IPS-15b (cell line): ENCODE measurements at regions not wholly inside any gene's neighbourhood (a gene's known extent, or its start where the extent isn't known, plus 50 kb on each side); places are given as distances from the start of the nearest gene placed in this dataset.

Source experiments
- H3K27me3 ChIP-seq: one replicate; pipeline ENCODE4 v1.6.1; 2013; ENCODE audit warnings: low read length; ENCODE audit not compliant: control insufficient read depth, insufficient read depth
- H3K36me3 ChIP-seq: one replicate; pipeline ENCODE4 v1.6.1; 2013; ENCODE audit warnings: low read length; ENCODE audit not compliant: control insufficient read depth, insufficient read depth
- H3K4me1 ChIP-seq: one replicate; pipeline ENCODE4 v1.6.1; 2013; ENCODE audit warnings: mild to moderate bottlenecking, low read length; ENCODE audit not compliant: control insufficient read depth, insufficient read depth
- H3K4me3 ChIP-seq: one replicate; pipeline ENCODE4 v1.5.1; 2013; ENCODE audit warnings: low read depth, low read length
- H3K9ac ChIP-seq: one replicate; pipeline ENCODE4 v1.6.1; 2013; ENCODE audit warnings: low read depth, mild to moderate bottlenecking, low read length
- H3K9me3 ChIP-seq: one replicate; pipeline ENCODE4 v1.6.1; 2013; ENCODE audit warnings: mild to moderate bottlenecking, low read length; ENCODE audit not compliant: control insufficient read depth, insufficient read depth

- Histone ChIP-seq H3K9me3 (no peaks in the 10 kb centered on the region), H3K4me3 (no peak overlapping the region), H3K9ac (no peak overlapping the region), H3K4me1 (no peaks in the 10 kb centered on the region), H3K27me3 (no peaks in the 10 kb centered on the region), H3K36me3 (no peaks in the 10 kb centered on the region)
Measured at GRCh38 chr18:40670668-40671375, 1284.2 kb upstream of the PIK3C3 start.

- H3K4me1 ChIP-seq = no peaks in the 10 kb centered on the region
- no peak overlapping the region for H3K4me3 ChIP-seq
- H3K36me3 ChIP-seq = no peaks in the 10 kb centered on the region
- no peak overlapping the region for H3K9ac ChIP-seq
- no peaks in the 10 kb centered on the region for H3K9me3 ChIP-seq
- no peaks in the 10 kb centered on the region for H3K27me3 ChIP-seq
Measured at GRCh38 chr18:40662898-40663437, 1292.1 kb upstream of the PIK3C3 start.

DNA sequence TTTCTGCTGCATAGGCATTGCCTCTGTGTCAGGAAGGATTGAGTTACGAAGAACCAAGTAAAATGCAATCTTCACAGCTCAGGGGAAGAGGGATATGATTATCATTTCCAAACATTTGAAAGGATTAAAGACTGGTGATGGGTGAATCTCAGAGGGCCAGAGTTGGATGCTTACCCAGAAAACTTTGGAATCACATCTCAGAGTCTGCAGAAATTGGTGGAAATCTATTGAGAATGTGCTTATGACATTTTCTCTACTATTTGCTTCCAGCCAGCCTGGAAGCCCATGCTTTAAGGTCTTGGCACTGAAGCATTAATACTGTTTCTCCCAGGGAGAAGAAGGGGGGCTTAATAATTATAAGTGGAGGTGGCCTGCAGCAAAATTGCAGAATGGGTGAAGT is 1301.4 kb upstream of the PIK3C3 start:
- H3K4me1 ChIP-seq = no peaks in the 10 kb centered on the region
- H3K9me3 ChIP-seq = no peaks in the 10 kb centered on the region

DNA sequence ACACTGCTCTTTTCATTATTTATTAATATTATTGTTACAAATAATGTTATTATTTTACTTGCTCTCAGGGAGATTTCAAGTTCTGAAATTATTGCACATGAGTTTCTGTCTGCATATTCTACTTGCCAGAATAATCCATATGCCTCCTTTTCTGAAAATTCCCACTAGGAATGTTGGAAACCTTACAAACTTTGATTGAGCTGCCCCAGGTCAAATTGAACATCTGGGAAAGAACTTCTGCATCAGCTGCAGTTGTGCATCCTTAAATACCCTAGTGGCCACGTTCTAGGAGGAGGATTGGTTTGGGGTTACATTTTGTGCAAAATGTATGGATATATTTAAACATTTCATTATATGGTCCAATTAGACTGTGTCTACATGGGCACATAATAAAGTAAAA is 1302.7 kb upstream of the PIK3C3 start:
- Histone ChIP-seq H3K9ac (no peak overlapping the region), H3K4me1 (no peaks in the 10 kb centered on the region), H3K4me3 (no peak overlapping the region)

More for the DNA sequence above, 1301.4 kb upstream of the PIK3C3 start:
- H3K4me3 ChIP-seq = no peak overlapping the region
- no peaks in the 10 kb centered on the region for H3K36me3 ChIP-seq
- H3K27me3 ChIP-seq = no peaks in the 10 kb centered on the region
- H3K9ac ChIP-seq = no peak overlapping the region

GRCh38 chr18:40651163-40651562 is 1303.9 kb upstream of the PIK3C3 start:
- H3K4me3 ChIP-seq = no peak overlapping the region

More for the DNA sequence above, 1302.7 kb upstream of the PIK3C3 start:
- no peaks in the 10 kb centered on the region for H3K9me3 ChIP-seq
- H3K27me3 ChIP-seq = no peaks in the 10 kb centered on the region
- no peaks in the 10 kb centered on the region for H3K36me3 ChIP-seq

DNA sequence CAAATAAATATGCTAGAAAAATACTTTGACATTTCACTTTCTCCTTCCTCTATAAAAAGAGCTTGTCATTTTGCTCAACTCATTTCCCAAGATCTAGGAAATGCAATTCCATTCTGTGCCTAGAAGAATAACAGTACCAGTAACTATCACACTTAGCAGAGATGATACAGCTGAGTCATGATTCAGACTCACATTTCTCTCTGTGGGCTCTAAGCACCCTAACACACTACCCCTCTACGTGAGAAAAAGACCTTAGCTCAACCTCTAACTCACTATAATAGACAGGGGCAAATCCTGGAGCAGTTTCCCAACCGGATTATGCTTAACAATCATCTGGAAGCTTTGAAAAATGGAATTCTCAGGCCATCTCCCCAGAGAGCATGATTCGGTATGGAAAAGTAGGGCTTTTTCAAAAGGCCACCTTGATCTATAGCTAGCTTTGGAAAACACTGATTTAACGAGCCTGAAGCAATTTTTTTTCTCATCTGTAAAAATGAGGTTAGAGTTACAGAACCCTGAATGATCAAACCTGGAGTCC is 1312.3 kb upstream of the PIK3C3 start:
- no peaks in the 10 kb centered on the region for H3K27me3 ChIP-seq
- no peak overlapping the region for H3K9ac ChIP-seq
- H3K4me1 ChIP-seq = no peaks in the 10 kb centered on the region
- H3K36me3 ChIP-seq = no peaks in the 10 kb centered on the region
- no peak overlapping the region for H3K4me3 ChIP-seq
- no peaks in the 10 kb centered on the region for H3K9me3 ChIP-seq

More at GRCh38 chr18:40651163-40651562, 1303.9 kb upstream of the PIK3C3 start:
- Histone ChIP-seq H3K27me3 (no peaks in the 10 kb centered on the region), H3K9ac (no peak overlapping the region), H3K9me3 (no peaks in the 10 kb centered on the region), H3K4me1 (no peaks in the 10 kb centered on the region), H3K36me3 (no peaks in the 10 kb centered on the region)

GRCh38 chr18:40631319-40631718 is 1323.7 kb upstream of the PIK3C3 start:
- Histone ChIP-seq H3K9me3 (no peaks in the 10 kb centered on the region), H3K4me1 (no peaks in the 10 kb centered on the region), H3K4me3 (no peak overlapping the region), H3K27me3 (no peaks in the 10 kb centered on the region), H3K9ac (no peak overlapping the region), H3K36me3 (no peaks in the 10 kb centered on the region)

DNA sequence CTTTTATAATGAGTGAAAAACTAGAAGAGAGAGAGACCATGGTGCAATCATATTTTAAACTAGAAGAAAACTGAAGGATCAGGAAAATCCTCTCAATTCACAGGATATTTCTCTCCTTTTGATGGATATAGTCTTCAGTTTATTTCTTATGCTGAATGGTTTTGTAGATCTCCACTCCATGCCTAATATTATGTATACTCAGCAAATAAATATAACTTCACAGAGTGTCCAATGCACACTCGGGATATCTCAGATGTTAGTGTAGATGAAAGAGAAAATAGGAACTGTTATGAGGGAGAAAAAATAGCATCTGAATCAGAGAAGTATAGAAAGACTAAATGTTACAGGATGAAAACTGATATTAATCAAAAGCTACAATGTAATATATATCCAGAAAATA is 1324.5 kb upstream of the PIK3C3 start:
- Histone ChIP-seq H3K27me3 (no peaks in the 10 kb centered on the region), H3K36me3 (no peaks in the 10 kb centered on the region), H3K4me3 (no peak overlapping the region), H3K4me1 (no peaks in the 10 kb centered on the region), H3K9ac (no peak overlapping the region), H3K9me3 (no peaks in the 10 kb centered on the region)

DNA sequence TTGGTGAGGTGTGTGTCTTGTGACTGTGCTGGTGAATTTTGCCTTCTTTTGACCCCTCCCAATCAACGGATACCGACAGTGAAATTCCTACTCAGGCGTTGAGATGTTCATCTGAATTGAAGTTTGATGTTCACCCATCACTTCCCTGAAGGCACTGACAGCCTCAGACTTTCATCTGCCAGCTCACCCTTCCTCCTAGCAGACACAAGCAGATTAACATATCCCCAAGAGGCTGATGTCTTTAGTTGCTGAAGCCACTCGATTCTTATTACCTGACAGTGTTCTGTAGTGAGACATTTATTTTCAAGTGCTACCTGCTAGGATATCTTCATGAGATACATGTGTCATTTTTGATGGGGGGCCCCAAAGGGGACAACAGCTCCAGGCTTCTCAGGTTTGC is 1330.1 kb upstream of the PIK3C3 start:
- Histone ChIP-seq H3K4me3 (no peak overlapping the region), H3K9me3 (no peaks in the 10 kb centered on the region), H3K4me1 (no peaks in the 10 kb centered on the region), H3K27me3 (no peaks in the 10 kb centered on the region), H3K9ac (no peak overlapping the region), H3K36me3 (no peaks in the 10 kb centered on the region)

GRCh38 chr18:40613721-40614120 is 1341.3 kb upstream of the PIK3C3 start:
- Histone ChIP-seq H3K36me3 (no peaks in the 10 kb centered on the region), H3K9me3 (no peaks in the 10 kb centered on the region), H3K27me3 (no peaks in the 10 kb centered on the region), H3K4me1 (no peaks in the 10 kb centered on the region), H3K9ac (no peak overlapping the region), H3K4me3 (no peak overlapping the region)

DNA sequence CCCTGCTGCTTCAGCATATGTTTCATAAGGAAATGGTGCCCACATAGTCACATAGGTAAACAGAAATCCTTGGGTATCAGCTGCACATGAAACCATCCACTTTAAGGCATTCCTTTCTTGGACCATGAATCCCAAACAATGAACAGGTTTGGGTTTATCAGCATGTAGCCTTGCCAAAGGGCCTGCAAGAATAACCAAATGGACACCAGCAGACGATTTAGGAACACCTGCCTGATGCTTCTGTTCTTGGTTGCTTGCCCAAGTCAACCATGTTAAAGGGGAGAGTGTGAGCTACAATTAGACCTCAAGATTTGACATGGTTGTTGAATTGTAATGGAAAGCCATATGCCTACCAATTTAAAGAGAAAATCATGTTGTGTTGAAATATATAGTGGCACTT is 1342.7 kb upstream of the PIK3C3 start:
- H3K9ac ChIP-seq = no peak overlapping the region
- no peaks in the 10 kb centered on the region for H3K27me3 ChIP-seq
- no peaks in the 10 kb centered on the region for H3K9me3 ChIP-seq
- no peaks in the 10 kb centered on the region for H3K4me1 ChIP-seq
- no peak overlapping the region for H3K4me3 ChIP-seq
- no peaks in the 10 kb centered on the region for H3K36me3 ChIP-seq

DNA sequence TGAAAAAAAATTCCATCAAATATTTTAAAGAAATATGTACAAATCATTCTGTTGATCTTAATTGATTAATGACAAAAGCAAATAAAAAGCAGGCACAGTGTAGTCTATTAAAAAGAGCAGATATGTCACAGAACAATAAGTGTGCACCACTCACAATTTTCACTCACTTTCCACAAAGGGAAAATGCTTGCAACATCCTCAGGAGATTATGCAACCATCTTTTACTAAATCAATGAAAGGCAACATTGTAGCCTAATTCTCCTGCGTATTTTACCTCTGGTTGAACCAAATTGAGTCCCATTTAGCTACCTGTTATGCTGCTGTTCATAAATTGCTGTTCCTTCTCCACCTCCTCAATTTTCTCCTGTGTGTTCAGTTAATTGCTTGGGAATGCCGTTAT is 1346.8 kb upstream of the PIK3C3 start:
- H3K27me3 ChIP-seq = no peaks in the 10 kb centered on the region
- no peak overlapping the region for H3K9ac ChIP-seq
- no peaks in the 10 kb centered on the region for H3K9me3 ChIP-seq
- H3K4me1 ChIP-seq = no peaks in the 10 kb centered on the region
- H3K36me3 ChIP-seq = no peaks in the 10 kb centered on the region
- H3K4me3 ChIP-seq = no peak overlapping the region
